Neural cell (in vitro differentiated cells): ENCODE measurements at regions not wholly inside any gene's neighbourhood (a gene's known extent, or its start where the extent isn't known, plus 50 kb on each side); places are given as distances from the start of the nearest gene placed in this dataset.

ENCODE experiments used
- EZH2 ChIP-seq: fragments of 200-600, 300-800 bp; shearing (Covaris generic), sonication (generic); IDR thresholded peaks from 2 replicates; pipeline ENCODE4 v1.6.1; 2014; ENCODE audit warnings: antibody characterized with exemption, low read length, borderline replicate concordance, mild to moderate bottlenecking; ENCODE audit not compliant: insufficient read depth, poor library complexity, severe bottlenecking
- RAD21 ChIP-seq: fragments of 450-650 bp; conservative IDR thresholded peaks from 2 replicates; pipeline ENCODE4 v1.6.1; 2014; ENCODE audit warnings: antibody characterized with exemption, mild to moderate bottlenecking, moderate library complexity
- TAF1 ChIP-seq: IDR thresholded peaks from 2 replicates; pipeline ENCODE4 v1.6.1; 2012; ENCODE audit warnings: low read depth
- TF ChIP-seq, protein P1 (sequence below): fragments of 450-650 bp; IDR thresholded peaks from 2 replicates; pipeline ENCODE4 v1.5.1; 2014; ENCODE audit warnings: antibody characterized with exemption, mild to moderate bottlenecking, moderate library complexity; ENCODE audit not compliant: poor library complexity, severe bottlenecking

DNA sequence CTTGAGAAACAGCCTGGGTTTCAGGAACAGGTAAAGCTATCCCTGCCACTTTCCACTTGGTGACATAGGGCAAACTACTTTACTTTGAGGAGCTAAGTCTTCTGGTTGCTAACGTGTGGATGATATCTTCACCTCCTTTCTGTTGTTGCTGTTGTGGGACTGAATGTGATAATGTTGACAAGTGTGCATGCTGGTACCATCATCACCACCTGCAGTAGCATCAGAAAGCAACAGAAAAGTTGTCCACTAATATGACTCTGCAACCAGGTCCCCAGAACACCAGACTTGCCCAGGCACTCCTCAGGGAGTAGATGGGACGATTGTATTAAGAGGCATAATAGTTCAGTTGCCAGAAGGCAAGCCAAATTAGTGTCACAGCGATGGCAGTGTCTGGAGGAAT lies 203.2 kb upstream of the MCTP2 start:
- TF ChIP-seq RAD21, result no peak
- TF ChIP-seq EZH2, result no peak
- no peak for TF ChIP-seq TAF1
- TF ChIP-seq, protein P1, sequence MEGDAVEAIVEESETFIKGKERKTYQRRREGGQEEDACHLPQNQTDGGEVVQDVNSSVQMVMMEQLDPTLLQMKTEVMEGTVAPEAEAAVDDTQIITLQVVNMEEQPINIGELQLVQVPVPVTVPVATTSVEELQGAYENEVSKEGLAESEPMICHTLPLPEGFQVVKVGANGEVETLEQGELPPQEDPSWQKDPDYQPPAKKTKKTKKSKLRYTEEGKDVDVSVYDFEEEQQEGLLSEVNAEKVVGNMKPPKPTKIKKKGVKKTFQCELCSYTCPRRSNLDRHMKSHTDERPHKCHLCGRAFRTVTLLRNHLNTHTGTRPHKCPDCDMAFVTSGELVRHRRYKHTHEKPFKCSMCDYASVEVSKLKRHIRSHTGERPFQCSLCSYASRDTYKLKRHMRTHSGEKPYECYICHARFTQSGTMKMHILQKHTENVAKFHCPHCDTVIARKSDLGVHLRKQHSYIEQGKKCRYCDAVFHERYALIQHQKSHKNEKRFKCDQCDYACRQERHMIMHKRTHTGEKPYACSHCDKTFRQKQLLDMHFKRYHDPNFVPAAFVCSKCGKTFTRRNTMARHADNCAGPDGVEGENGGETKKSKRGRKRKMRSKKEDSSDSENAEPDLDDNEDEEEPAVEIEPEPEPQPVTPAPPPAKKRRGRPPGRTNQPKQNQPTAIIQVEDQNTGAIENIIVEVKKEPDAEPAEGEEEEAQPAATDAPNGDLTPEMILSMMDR, result no peak
